Left kidney (tissue), 1 donor: ENCODE measurements at regions not wholly inside any gene's neighbourhood (a gene's known extent, or its start where the extent isn't known, plus 50 kb on each side); places are given as distances from the start of the nearest gene placed in this dataset.

ENCODE experiments used
- DNase-seq: peaks from one replicate; pipeline ENCODE4 v3.0.0-alpha.2; 2013

- DNase-seq = no peak
These were observed 63.2 kb upstream of the FGFR2 start for GRCh38 chr10:121661451-121661851.

- DNase-seq = no peak
These were observed 61.0 kb upstream of the FGFR2 start for GRCh38 chr10:121659236-121659635.

- no peak for DNase-seq
These were observed 60.4 kb upstream of the FGFR2 start for GRCh38 chr10:121658611-121659010.

GRCh38 chr10:121658111-121658510 is 59.9 kb upstream of the FGFR2 start:
- no peak for DNase-seq

GRCh38 chr10:121655254-121656144 is 57.3 kb upstream of the FGFR2 start:
- no peak for DNase-seq

- no peak for DNase-seq
These were observed 55.8 kb upstream of the FGFR2 start for GRCh38 chr10:121654021-121654545.

- DNase-seq = no peak
These were observed 55.4 kb upstream of the FGFR2 start for GRCh38 chr10:121653608-121654007.

- DNase-seq = no peak
These were observed 50.2 kb upstream of the FGFR2 start for GRCh38 chr10:121648493-121648892.

- no peak for DNase-seq
These were observed 49.8 kb upstream of the FGFR2 start for GRCh38 chr10:121648059-121648458.
